HepG2 (cell line): ENCODE measurements at regions not wholly inside any gene's neighbourhood (a gene's known extent, or its start where the extent isn't known, plus 50 kb on each side); places are given as distances from the start of the nearest gene placed in this dataset.

Source experiments
- ATAC-seq: fragments of 200-7000 bp; cut with Tn5 transposase; 3 replicates; pipeline ENCODE4 v1.9.1; 2020; ENCODE audit warnings: mild to moderate bottlenecking, moderate library complexity
- BruUV-seq: library from RNA; stranded (reverse); fragments of 400-500 nt; replicated peaks from 2 replicates; lab custom pipeline; 2021; lab: Mats Ljungman, UMichigan
- CTCF ChIA-PET: fragments of 300-600 bp; formaldehyde crosslinking; extraction: SDS; loops from one replicate; lab custom pipeline; 2021; ENCODE audit warnings: low total read pairs, inconsistent platforms, low intra/inter-chr PET ratio; lab: Yijun Ruan, JAX
- POLR2A ChIA-PET: fragments of 350-600 bp; sonication (Branson Sonifier 250); formaldehyde crosslinking; loops from one replicate; lab custom pipeline; 2020; ENCODE audit warnings: antibody characterized with exemption, inconsistent platforms; lab: Yijun Ruan, JAX
- DNase-seq: peaks from one replicate; pipeline ENCODE4 v3.0.0-alpha.2; 2015; ENCODE audit warnings: low spot score
- FAIRE-seq: peaks from 3 replicates; lab custom pipeline; 2011; peaks lifted over from hg19 to GRCh38; lab: Jason Lieb, UNC
- H2AFZ ChIP-seq: one replicate; pipeline ENCODE4 v1.6.1; 2011; ENCODE audit warnings: low read length, inconsistent platforms
- H3K27ac ChIP-seq: fragments of 300-600 bp; 3 replicates; pipeline ENCODE4 v1.8.0; 2011; ENCODE audit warnings: mixed run types, mild to moderate bottlenecking, mixed read lengths, low read length, inconsistent platforms; ENCODE audit not compliant: insufficient read depth; ENCODE audit errors: extremely low read length
- H3K27me3 ChIP-seq, 2 experiments: fragments of 200-600 bp in 1 of 2; 2 replicates in 1 of 2; 3 replicates in 1 of 2; pipeline versions ENCODE4 v1.6.0 to v1.8.0; 2011; ENCODE audit warnings: low read length in 2 of 2, mild to moderate bottlenecking in 2 of 2, moderate library complexity in 2 of 2, inconsistent platforms in 1 of 2; ENCODE audit not compliant: insufficient read depth in 2 of 2, control insufficient read depth in 1 of 2
- H3K36me3 ChIP-seq, 2 experiments: fragments of 200-600 bp in 1 of 2; replicated peaks in 1 of 2; 2 replicates in 1 of 2; 3 replicates in 1 of 2; pipeline versions ENCODE4 v1.5.1 to v1.8.0; 2011; ENCODE audit warnings: low read length in 2 of 2, inconsistent platforms in 1 of 2; ENCODE audit not compliant: insufficient read depth in 2 of 2, control insufficient read depth in 1 of 2
- H3K4me1 ChIP-seq: 2 replicates; pipeline ENCODE4 v1.5.1; 2012; ENCODE audit warnings: low read length, inconsistent platforms; ENCODE audit not compliant: insufficient read depth
- H3K4me2 ChIP-seq: 2 replicates; pipeline ENCODE4 v1.6.0; 2011; ENCODE audit warnings: low read depth, low read length, inconsistent platforms
- H3K4me3 ChIP-seq, 3 experiments: fragments of 200-600 bp in 1 of 3; sonication (generic), shearing (Covaris generic) in 1 of 3; replicated peaks in 1 of 3; 2 replicates each; pipeline ENCODE4 v1.5.1; 2011 to 2016; ENCODE audit warnings: low read length in 3 of 3, inconsistent platforms in 2 of 3, low read depth in 2 of 3, mild to moderate bottlenecking in 2 of 3, control low read depth in 1 of 3, mixed read lengths in 1 of 3; ENCODE audit not compliant: insufficient read depth in 1 of 3
- H3K79me2 ChIP-seq: one replicate; pipeline ENCODE4 v1.6.1; 2011; ENCODE audit warnings: low read length, inconsistent platforms; ENCODE audit not compliant: insufficient read depth
- H3K9ac ChIP-seq: 2 replicates; pipeline ENCODE4 v1.6.0; 2011; ENCODE audit warnings: mild to moderate bottlenecking, low read depth, low read length, inconsistent platforms; ENCODE audit not compliant: insufficient read depth
- H3K9me3 ChIP-seq: 2 replicates; pipeline ENCODE4 v1.5.1; 2012; ENCODE audit warnings: mild to moderate bottlenecking, low read length
- H4K20me1 ChIP-seq: 2 replicates; pipeline ENCODE4 v1.6.0; 2011; ENCODE audit warnings: inconsistent platforms, mild to moderate bottlenecking, low read length, moderate library complexity; ENCODE audit not compliant: insufficient read depth
- AKAP8 ChIP-seq: sonication (generic); formaldehyde crosslinking; IDR thresholded peaks from 2 replicates; pipeline ENCODE4 v1.5.1; 2020; ENCODE audit warnings: mild to moderate bottlenecking, missing genetic modification reagents
- ARID2 ChIP-seq: sonication (generic); formaldehyde crosslinking; IDR thresholded peaks from 2 replicates; pipeline ENCODE4 v1.8.1; 2022; ENCODE audit warnings: mild to moderate bottlenecking, missing genetic modification reagents, borderline replicate concordance
- ARID5B ChIP-seq: IDR thresholded peaks from 2 replicates; pipeline ENCODE4 v1.4.0; 2020; ENCODE audit warnings: mild to moderate bottlenecking, missing genetic modification reagents
- ARNT2 ChIP-seq: sonication (generic); formaldehyde crosslinking; IDR thresholded peaks from 2 replicates; pipeline ENCODE4 v1.8.0; 2022; ENCODE audit warnings: mild to moderate bottlenecking, low read depth, missing genetic modification reagents, moderate library complexity
- BRF2 ChIP-seq: sonication (generic); formaldehyde crosslinking; IDR thresholded peaks from 2 replicates; pipeline ENCODE4 v1.8.1; 2022; ENCODE audit warnings: mild to moderate bottlenecking, missing genetic modification reagents
- HNF4G ChIP-seq, 2 experiments: sonication (generic) in 1 of 2; formaldehyde crosslinking in 1 of 2; IDR thresholded peaks; 2 replicates each; pipeline versions ENCODE4 v1.4.0 to v1.6.1; 2011 to 2020; ENCODE audit warnings: borderline replicate concordance in 2 of 2, low read depth in 2 of 2, mild to moderate bottlenecking in 2 of 2, low read length in 1 of 2, missing genetic modification reagents in 1 of 2, moderate library complexity in 1 of 2
- KLF6 ChIP-seq: IDR thresholded peaks from 2 replicates; pipeline ENCODE4 v1.8.0; 2016; ENCODE audit warnings: missing biosample characterization, missing genetic modification reagents
- MIXL1 ChIP-seq: IDR thresholded peaks from 2 replicates; pipeline ENCODE4 v1.6.1; 2016
- SRSF1 ChIP-seq: fragments of 200-400 bp; formaldehyde crosslinking; optimal IDR thresholded peaks from 2 replicates; pipeline ENCODE3; 2017; ENCODE audit warnings: mild to moderate bottlenecking, low read depth, low read length, moderate library complexity
- TERF1 ChIP-seq: sonication (generic); formaldehyde crosslinking; IDR thresholded peaks from 2 replicates; pipeline ENCODE4 v1.8.0; 2022; ENCODE audit warnings: mild to moderate bottlenecking, missing genetic modification reagents, moderate library complexity
- THAP11 ChIP-seq: IDR thresholded peaks from 2 replicates; pipeline ENCODE4 v1.6.1; 2016; ENCODE audit warnings: missing biosample characterization, missing genetic modification reagents
- ZNF275 ChIP-seq: sonication (generic); formaldehyde crosslinking; IDR thresholded peaks from 2 replicates; pipeline ENCODE4 v1.8.0; 2022; ENCODE audit warnings: missing genetic modification reagents, mild to moderate bottlenecking, inconsistent platforms, borderline replicate concordance
- ZNF510 ChIP-seq: sonication (generic); formaldehyde crosslinking; IDR thresholded peaks from 2 replicates; pipeline ENCODE4 v1.4.0; 2020; ENCODE audit warnings: low read depth, mild to moderate bottlenecking, missing genetic modification reagents
- ZNF652 ChIP-seq: IDR thresholded peaks from 2 replicates; pipeline ENCODE4 v1.6.1; 2016; ENCODE audit warnings: low read depth, borderline replicate concordance
- ZNF761 ChIP-seq: sonication (generic); formaldehyde crosslinking; conservative IDR thresholded peaks from 2 replicates; pipeline ENCODE4 v1.4.0; 2020; ENCODE audit warnings: mild to moderate bottlenecking, missing genetic modification reagents
- ZNF850 ChIP-seq: sonication (generic); formaldehyde crosslinking; conservative IDR thresholded peaks from 2 replicates; pipeline ENCODE4 v1.9.0; 2021; ENCODE audit warnings: mild to moderate bottlenecking, missing genetic modification reagents
- ZSCAN9 ChIP-seq: IDR thresholded peaks from 2 replicates; pipeline ENCODE4 v1.6.1; 2016; ENCODE audit warnings: borderline replicate concordance
- WGBS: methylation state at CpG from one replicate; pipeline ENCODE4 v1.1.6; 2017; ENCODE audit warnings: low lambda C conversion rate; 5-methylcytosine and 5-hydroxymethylcytosine counted together
- in situ Hi-C: cut with HindIII; loops from 2 replicates; pipeline ENCODE4 v1.10.0; 2017; ENCODE audit warnings: low pct_unique_long_range_greater_than_20kb; ENCODE audit not compliant: extremely low pct_ligation_motif_present
- intact Hi-C: fragments of 100-400 bp; cut with micrococcal nuclease; formaldehyde crosslinking; loops from one replicate; pipeline ENCODE4 v1.10.0; 2022; ENCODE audit not compliant: unreplicated experiment

- 12% methylated on average over 3 of the region's 3 CpGs for WGBS
- no TSS peak for BruUV-seq
- ATAC-seq = no peak
- TF ChIP-seq ARID5B (CRISPR knock-in tag) = no peak
- no peak for TF ChIP-seq BRF2 (CRISPR knock-in tag)
- TF ChIP-seq ARNT2 (CRISPR knock-in tag) = no peak
- no peak for TF ChIP-seq TERF1 (CRISPR knock-in tag)
- no peak for TF ChIP-seq ZSCAN9
- TF ChIP-seq ZNF652 (CRISPR knock-in tag) = no peak
- no peak for TF ChIP-seq KLF6 (CRISPR knock-in tag)
- no peak for TF ChIP-seq SRSF1
- TF ChIP-seq MIXL1 = no peak
- TF ChIP-seq AKAP8 (CRISPR knock-in tag) = no peak
- no peak for TF ChIP-seq ZNF850 (CRISPR knock-in tag)
- no peak for TF ChIP-seq ARID2 (CRISPR knock-in tag)
- TF ChIP-seq ZNF510 (CRISPR knock-in tag) = no peak
- TF ChIP-seq ZNF275 (CRISPR knock-in tag) = no peak
- TF ChIP-seq HNF4G (IDR thresholded peaks at IDR 0.05; ENCODE audit: borderline replicate concordance, low read depth, low read length) = no peak
- no peak for TF ChIP-seq HNF4G (CRISPR knock-in tag; IDR thresholded peaks at IDR 0.05; ENCODE audit: borderline replicate concordance, low read depth)
- no peak for TF ChIP-seq ZNF761
- TF ChIP-seq THAP11 = no peak
These were observed 145.5 kb downstream of the SLITRK6 start for GRCh38 chr13:85653681-85654080.

More at GRCh38 chr13:85653681-85654080, 145.5 kb downstream of the SLITRK6 start:
- H3K9ac ChIP-seq = no peak overlapping the region
- no peak overlapping the region for H3K27ac ChIP-seq
- in situ Hi-C loops (no loop called here), intact Hi-C loops (no loop called here)
- H3K27me3 ChIP-seq = no peaks in the 10 kb centered on the region
- H3K79me2 ChIP-seq = no peaks in the 10 kb centered on the region
- H3K4me3 ChIP-seq = no peak overlapping the region
- H3K36me3 ChIP-seq = no peaks in the 10 kb centered on the region
- CTCF ChIA-PET = no interaction called here
- H3K4me2 ChIP-seq = no peak overlapping the region
- no peaks in the 10 kb centered on the region for H3K4me1 ChIP-seq
- no peaks in the 10 kb centered on the region for H4K20me1 ChIP-seq
- no peak for DNase-seq
- H2AFZ ChIP-seq = no peak overlapping the region
- no peaks in the 10 kb centered on the region for H3K9me3 ChIP-seq
- POLR2A ChIA-PET = no interaction called here
- no peak for FAIRE-seq
